ENCODE measurements at regions not wholly inside any gene's neighbourhood (a gene's known extent, or its start where the extent isn't known, plus 50 kb on each side); places are given as distances from the start of the nearest gene placed in this dataset.

DNA sequence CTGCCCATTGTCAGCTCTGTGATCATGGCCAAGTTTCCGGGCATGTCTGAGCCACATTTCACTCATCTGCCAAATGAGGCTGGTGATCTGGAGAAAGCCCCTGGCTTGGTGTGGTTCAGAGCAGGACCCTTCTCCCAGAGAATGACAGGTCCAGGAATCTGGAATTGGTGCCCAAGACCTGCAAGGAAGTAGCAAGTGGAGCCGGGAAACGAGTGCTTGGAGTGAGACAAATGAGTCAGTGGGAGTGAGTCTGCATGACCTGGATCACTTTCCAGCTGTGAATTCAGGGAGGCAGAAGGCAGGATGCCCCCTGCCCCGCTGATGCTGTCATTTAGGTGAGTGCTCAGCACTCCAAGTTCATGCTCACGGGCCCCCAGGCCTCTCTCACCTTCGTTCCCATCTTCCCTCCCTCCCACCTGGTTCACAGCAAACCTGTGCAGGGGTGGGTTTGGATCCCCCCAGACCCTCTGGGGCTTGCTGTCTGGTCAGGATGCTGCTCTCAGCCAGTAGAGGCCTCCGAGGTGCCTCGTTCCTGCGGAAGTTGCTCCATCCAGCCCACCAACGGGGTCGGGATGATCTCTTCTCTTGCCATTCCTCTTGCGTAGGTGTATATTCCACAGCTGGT is 104.4 kb downstream of the INHBB start:
- Histone ChIP-seq H3K27ac (ENCODE audit: low read length) (no peak overlapping the region), H3K27me3 (ENCODE audit: control insufficient read depth, insufficient read depth) (no peaks in the 10 kb centered on the region), H3K4me1 (ENCODE audit: control insufficient read depth, insufficient read depth, low read length) (no peaks in the 10 kb centered on the region), H3K9me3 (ENCODE audit: control insufficient read depth, low read length) (no peaks in the 10 kb centered on the region), H3K4me3 (ENCODE audit: low read length) (no peak overlapping the region)
- intact Hi-C loops (cut with DNase I) = no loop called here
- 88% methylated on average over 12 of the region's 12 CpGs for WGBS
- ATAC-seq (no peak), DNase-seq (no peak)

- no peak overlapping the region for H3K27ac ChIP-seq (ENCODE audit: low read length)
- intact Hi-C loops (cut with DNase I) = no loop called here
- no peak overlapping the region for H3K4me3 ChIP-seq (ENCODE audit: low read length)
- H3K4me1 ChIP-seq (ENCODE audit: control insufficient read depth, insufficient read depth, low read length) = no peaks in the 10 kb centered on the region
- no peaks in the 10 kb centered on the region for H3K27me3 ChIP-seq (ENCODE audit: control insufficient read depth, insufficient read depth)
- H3K9me3 ChIP-seq (ENCODE audit: control insufficient read depth, low read length) = no peaks in the 10 kb centered on the region
- WGBS = 66% methylated on average over 6 of the region's 6 CpGs
- DNase-seq (no peak), ATAC-seq (peak; percentile 41 to 53)
Measured at GRCh38 chr2:120451334-120451733, 105.4 kb downstream of the INHBB start.

GRCh38 chr2:120452131-120452530 is 106.2 kb downstream of the INHBB start:
- Histone ChIP-seq H3K27ac (ENCODE audit: low read length) (no peak overlapping the region), H3K9me3 (ENCODE audit: control insufficient read depth, low read length) (no peaks in the 10 kb centered on the region), H3K4me1 (ENCODE audit: control insufficient read depth, insufficient read depth, low read length) (no peaks in the 10 kb centered on the region), H3K4me3 (ENCODE audit: low read length) (no peak overlapping the region), H3K27me3 (ENCODE audit: control insufficient read depth, insufficient read depth) (no peaks in the 10 kb centered on the region)
- DNase-seq (peak in 1 of 3 donors; percentile 48), ATAC-seq (no peak)
- WGBS = 85% methylated on average over 7 of the region's 7 CpGs
- intact Hi-C loops (cut with DNase I) = no loop called here

DNA sequence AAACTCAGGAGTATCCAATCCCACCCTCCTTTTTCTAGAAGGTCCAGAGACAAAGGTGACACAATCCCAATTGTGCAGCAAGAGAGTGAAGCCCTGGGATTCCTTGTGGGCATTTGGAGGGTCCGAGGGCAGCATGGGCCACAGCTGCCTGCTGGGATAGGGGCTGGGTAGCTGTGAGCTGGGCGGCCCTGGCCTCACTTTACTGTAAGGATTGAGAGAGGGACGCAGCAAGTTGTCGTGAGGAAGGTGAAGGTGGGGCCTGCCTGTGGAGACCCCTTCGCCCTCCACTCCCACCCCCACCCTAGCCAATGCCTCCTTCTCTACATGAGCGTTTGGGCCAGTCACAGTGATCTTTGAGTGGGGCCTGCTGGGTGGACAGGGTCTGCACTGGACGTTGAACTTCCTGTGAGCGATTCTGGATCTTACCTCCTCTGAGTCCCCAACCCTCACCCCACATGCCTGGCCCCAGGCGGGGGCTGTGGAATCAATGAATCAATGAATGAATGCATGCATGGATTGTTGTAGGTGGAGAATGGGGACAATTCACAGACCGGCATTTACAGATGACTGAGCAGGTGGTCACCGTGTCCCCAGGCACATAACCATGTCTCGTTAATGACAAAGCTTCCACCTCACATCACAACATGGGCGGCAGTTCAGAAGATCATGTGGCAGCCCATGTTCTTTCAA is 107.2 kb downstream of the INHBB start:
- H3K27me3 ChIP-seq (ENCODE audit: control insufficient read depth, insufficient read depth) = no peaks in the 10 kb centered on the region
- 95% methylated on average over 13 of the region's 13 CpGs for WGBS
- peaks cover 2% of the 10 kb centered on the region for H3K9me3 ChIP-seq (ENCODE audit: control insufficient read depth, low read length)
- no peaks in the 10 kb centered on the region for H3K4me1 ChIP-seq (ENCODE audit: control insufficient read depth, insufficient read depth, low read length)
- H3K4me3 ChIP-seq (ENCODE audit: low read length) = no peak overlapping the region
- no peak for DNase-seq
- ATAC-seq = no peak
- intact Hi-C loops (cut with DNase I) = no loop called here
- no peak overlapping the region for H3K27ac ChIP-seq (ENCODE audit: low read length)

GRCh38 chr2:120453635-120453998 is 107.7 kb downstream of the INHBB start:
- 91% methylated on average over 3 of the region's 3 CpGs for WGBS
- intact Hi-C loops (cut with DNase I) = no loop called here
- H3K4me1 ChIP-seq (ENCODE audit: control insufficient read depth, insufficient read depth, low read length) = no peaks in the 10 kb centered on the region

GRCh38 chr2:120454654-120455385 is 108.9 kb downstream of the INHBB start:
- 78% methylated on average over 12 of the region's 12 CpGs for WGBS

More at GRCh38 chr2:120453635-120453998, 107.7 kb downstream of the INHBB start:
- H3K27me3 ChIP-seq (ENCODE audit: control insufficient read depth, insufficient read depth) = no peaks in the 10 kb centered on the region
- ATAC-seq (peak in 1 of 2 donors; percentile 38), DNase-seq (no peak)
- H3K9me3 ChIP-seq (ENCODE audit: control insufficient read depth, low read length) = peaks cover 2% of the 10 kb centered on the region
- no peak overlapping the region for H3K27ac ChIP-seq (ENCODE audit: low read length)
- H3K4me3 ChIP-seq (ENCODE audit: low read length) = no peak overlapping the region

DNA sequence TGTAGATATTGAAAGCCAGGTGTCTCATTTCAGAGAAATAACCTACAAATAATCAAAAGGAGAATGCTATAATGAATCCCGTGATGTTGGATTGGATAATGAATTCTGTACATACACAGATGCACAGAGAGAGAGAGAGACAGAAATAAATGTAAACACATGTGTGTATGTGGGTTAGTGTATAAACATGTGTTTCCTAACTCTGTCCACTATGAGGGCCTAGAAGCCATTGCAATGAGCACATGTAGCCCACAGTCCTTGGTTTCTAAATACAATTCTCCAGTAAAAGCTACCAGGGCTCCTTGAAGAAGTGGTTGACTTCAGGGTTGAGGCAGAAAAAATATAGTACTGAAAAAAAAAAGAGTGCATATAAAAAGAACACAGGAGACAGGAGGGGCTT is 109.5 kb downstream of the INHBB start:
- H3K27ac ChIP-seq (ENCODE audit: low read length) = no peak overlapping the region
- peaks cover 2% of the 10 kb centered on the region for H3K9me3 ChIP-seq (ENCODE audit: control insufficient read depth, low read length)
- intact Hi-C loops (cut with DNase I) = no loop called here
- no peaks in the 10 kb centered on the region for H3K4me1 ChIP-seq (ENCODE audit: control insufficient read depth, insufficient read depth, low read length)
- 96% methylated on average over 1 of the region's 1 CpG for WGBS
- no peak for ATAC-seq
- no peak overlapping the region for H3K4me3 ChIP-seq (ENCODE audit: low read length)
- no peaks in the 10 kb centered on the region for H3K27me3 ChIP-seq (ENCODE audit: control insufficient read depth, insufficient read depth)
- DNase-seq = no peak

More at GRCh38 chr2:120454654-120455385, 108.9 kb downstream of the INHBB start:
- Histone ChIP-seq H3K4me3 (ENCODE audit: low read length) (no peak overlapping the region), H3K9me3 (ENCODE audit: control insufficient read depth, low read length) (peaks cover 2% of the 10 kb centered on the region), H3K27me3 (ENCODE audit: control insufficient read depth, insufficient read depth) (no peaks in the 10 kb centered on the region), H3K27ac (ENCODE audit: low read length) (no peak overlapping the region), H3K4me1 (ENCODE audit: control insufficient read depth, insufficient read depth, low read length) (no peaks in the 10 kb centered on the region)
- ATAC-seq (no peak), DNase-seq (no peak)
- intact Hi-C loops (cut with DNase I) = no loop called here

DNA sequence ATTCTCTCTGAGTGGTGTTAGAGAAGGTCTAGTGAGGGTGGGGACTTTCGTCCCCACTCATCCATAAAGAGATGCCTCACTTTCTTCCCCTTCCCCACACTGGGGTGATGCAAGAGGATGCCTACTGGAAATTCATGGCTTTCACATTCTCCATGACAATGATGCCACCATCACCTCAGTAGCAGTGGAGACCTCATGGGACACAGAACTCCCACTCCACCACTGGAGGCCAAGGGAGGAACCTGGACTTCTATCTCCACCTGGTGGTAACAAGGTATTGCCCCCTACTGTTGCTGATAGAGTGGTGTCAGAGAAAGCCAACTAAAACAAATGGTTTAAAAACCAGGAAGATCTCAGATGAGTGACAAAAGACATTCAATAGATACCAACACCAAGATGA is 110.9 kb downstream of the INHBB start:
- H3K27me3 ChIP-seq (ENCODE audit: control insufficient read depth, insufficient read depth) = no peaks in the 10 kb centered on the region
- 95% methylated on average over 1 of the region's 1 CpG for WGBS
- DNase-seq (no peak), ATAC-seq (no peak)
- H3K4me3 ChIP-seq (ENCODE audit: low read length) = no peak overlapping the region
- no peak overlapping the region for H3K27ac ChIP-seq (ENCODE audit: low read length)
- intact Hi-C loops (cut with DNase I) = no loop called here
- H3K9me3 ChIP-seq (ENCODE audit: control insufficient read depth, low read length) = peaks cover 2% of the 10 kb centered on the region
- H3K4me1 ChIP-seq (ENCODE audit: control insufficient read depth, insufficient read depth, low read length) = no peaks in the 10 kb centered on the region

GRCh38 chr2:120460511-120460910 is 114.6 kb downstream of the INHBB start:
- Histone ChIP-seq H3K27me3 (ENCODE audit: control insufficient read depth, insufficient read depth) (no peaks in the 10 kb centered on the region), H3K4me1 (ENCODE audit: control insufficient read depth, insufficient read depth, low read length) (no peaks in the 10 kb centered on the region), H3K9me3 (ENCODE audit: control insufficient read depth, low read length) (peaks cover 2% of the 10 kb centered on the region), H3K27ac (ENCODE audit: low read length) (no peak overlapping the region), H3K4me3 (ENCODE audit: low read length) (no peak overlapping the region)
- ATAC-seq (no peak), DNase-seq (no peak)
- 94% methylated on average over 8 of the region's 8 CpGs for WGBS
- intact Hi-C loops (cut with DNase I) = no loop called here

DNA sequence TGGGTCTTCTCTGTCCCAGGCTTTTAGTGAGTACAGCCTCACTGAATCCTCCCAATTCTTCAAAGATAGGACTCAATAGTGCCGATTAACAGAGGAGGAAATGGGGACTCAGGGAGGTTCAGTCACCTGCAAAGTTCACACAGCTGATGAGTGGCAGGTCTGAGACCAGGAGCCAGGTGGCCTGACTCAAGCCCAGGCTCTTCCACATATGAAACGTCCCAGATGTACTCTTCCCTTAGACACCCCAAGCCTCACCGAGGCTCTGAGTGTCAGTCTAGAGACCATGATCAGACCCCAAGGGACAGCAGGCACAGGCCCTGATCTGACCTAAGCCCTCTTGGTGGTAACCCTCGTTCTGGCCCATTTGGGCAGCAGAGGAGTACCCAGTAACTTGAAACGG is 115.2 kb downstream of the INHBB start:
- 71% methylated on average over 5 of the region's 5 CpGs for WGBS
- Histone ChIP-seq H3K27ac (ENCODE audit: low read length) (no peak overlapping the region), H3K9me3 (ENCODE audit: control insufficient read depth, low read length) (peaks cover 2% of the 10 kb centered on the region), H3K27me3 (ENCODE audit: control insufficient read depth, insufficient read depth) (no peaks in the 10 kb centered on the region), H3K4me1 (ENCODE audit: control insufficient read depth, insufficient read depth, low read length) (peaks cover under 1% of the 10 kb centered on the region), H3K4me3 (ENCODE audit: low read length) (no peak overlapping the region)
- intact Hi-C loops (cut with DNase I) = no loop called here
- DNase-seq (no peak), ATAC-seq (no peak)
